ENCODE measurements at regions not wholly inside any gene's neighbourhood (a gene's known extent, or its start where the extent isn't known, plus 50 kb on each side); places are given as distances from the start of the nearest gene placed in this dataset.

GRCh38 chr9:13431222-13431536, 151.7 kb upstream of the MPDZ start:
- DNase-seq, result peak; percentile 27

- no peak for DNase-seq
These were observed 151.1 kb upstream of the MPDZ start for GRCh38 chr9:13430368-13431221.

GRCh38 chr9:13429301-13430190, 150.1 kb upstream of the MPDZ start:
- peak; percentile 2 for DNase-seq

GRCh38 chr9:13428766-13429165, 149.3 kb upstream of the MPDZ start:
- no peak for DNase-seq

- peak; percentile 62 for DNase-seq
These were observed 148.1 kb upstream of the MPDZ start for GRCh38 chr9:13427587-13427986.

GRCh38 chr9:13426606-13427005, 147.1 kb upstream of the MPDZ start:
- DNase-seq, result no peak

GRCh38 chr9:13424872-13425271, 145.4 kb upstream of the MPDZ start:
- no peak for DNase-seq

- DNase-seq, result no peak
These were observed 144.7 kb upstream of the MPDZ start for GRCh38 chr9:13424204-13424603.

- no peak for DNase-seq
These were observed 134.9 kb upstream of the MPDZ start for GRCh38 chr9:13414349-13414748.

- DNase-seq, result no peak
These were observed 132.8 kb upstream of the MPDZ start for GRCh38 chr9:13412331-13412730.

- no peak for DNase-seq
These were observed 132.3 kb upstream of the MPDZ start for GRCh38 chr9:13411791-13412190.

GRCh38 chr9:13410566-13411031, 131.1 kb upstream of the MPDZ start:
- no peak for DNase-seq

GRCh38 chr9:13397661-13398060, 118.2 kb upstream of the MPDZ start:
- no peak for DNase-seq

GRCh38 chr9:13397220-13397619, 117.7 kb upstream of the MPDZ start:
- DNase-seq, result no peak

GRCh38 chr9:13396418-13396817, 116.9 kb upstream of the MPDZ start:
- DNase-seq, result no peak

GRCh38 chr9:13395156-13395555, 115.7 kb upstream of the MPDZ start:
- DNase-seq, result no peak

- no peak for DNase-seq
These were observed 108.7 kb upstream of the MPDZ start for GRCh38 chr9:13388157-13388556.

GRCh38 chr9:13387734-13388067, 108.2 kb upstream of the MPDZ start:
- DNase-seq, result no peak

- no peak for DNase-seq
These were observed 107.6 kb upstream of the MPDZ start for GRCh38 chr9:13386935-13387733.

- no peak for DNase-seq
These were observed 106.8 kb upstream of the MPDZ start for GRCh38 chr9:13386316-13386715.

GRCh38 chr9:13383855-13384254, 104.4 kb upstream of the MPDZ start:
- no peak for DNase-seq

GRCh38 chr9:13383216-13383615, 103.7 kb upstream of the MPDZ start:
- no peak for DNase-seq

GRCh38 chr9:13382595-13382994, 103.1 kb upstream of the MPDZ start:
- no peak for DNase-seq
